Kidney (tissue), 13 donors: ENCODE measurements at regions not wholly inside any gene's neighbourhood (a gene's known extent, or its start where the extent isn't known, plus 50 kb on each side); places are given as distances from the start of the nearest gene placed in this dataset.

Source experiments
- DNase-seq, 5 donors: peaks; one replicate each; pipeline ENCODE4 v3.0.0-alpha.2; 2013 to 2020
- FAIRE-seq: peaks from 2 replicates; lab custom pipeline; 2012; peaks lifted over from hg19 to GRCh38; lab: Jason Lieb, UNC
- H3K27ac ChIP-seq, 2 donors: one replicate each; pipeline ENCODE4 v1.7.0; 2013; ENCODE audit warnings: low read depth in 2 of 2, low read length in 2 of 2, inconsistent platforms in 1 of 2
- H3K27me3 ChIP-seq: one replicate; pipeline ENCODE4 v1.7.1; 2013; ENCODE audit warnings: low read length, inconsistent platforms; ENCODE audit not compliant: control insufficient read depth, insufficient read depth
- H3K36me3 ChIP-seq, 3 donors: one replicate each; pipeline versions ENCODE4 v1.7.0 to v1.7.1; 2013; ENCODE audit warnings: low read length in 3 of 3, control low read depth in 1 of 3, inconsistent platforms in 1 of 3; ENCODE audit not compliant: insufficient read depth in 3 of 3, control insufficient read depth in 2 of 3
- H3K4me1 ChIP-seq, 3 donors: one replicate each; pipeline versions ENCODE4 v1.7.0 to v1.7.1; 2013; ENCODE audit warnings: low read length in 3 of 3, inconsistent platforms in 1 of 3, low read depth in 1 of 3; ENCODE audit not compliant: control insufficient read depth in 2 of 3, insufficient read depth in 2 of 3
- H3K4me3 ChIP-seq, 3 donors: one replicate each; pipeline versions ENCODE4 v1.7.0 to v1.8.1; 2013; ENCODE audit warnings: low read length in 3 of 3, control low read depth in 1 of 3, inconsistent platforms in 1 of 3
- H3K9ac ChIP-seq, 3 donors: one replicate each; pipeline versions ENCODE4 v1.7.0 to v1.7.1; 2013; ENCODE audit warnings: low read length in 3 of 3, control low read depth in 1 of 3, inconsistent platforms in 1 of 3
- H3K9me3 ChIP-seq, 3 donors: one replicate each; pipeline versions ENCODE4 v1.7.0 to v1.7.1; 2013; ENCODE audit warnings: low read length in 3 of 3, control low read depth in 1 of 3, inconsistent platforms in 1 of 3; ENCODE audit not compliant: control insufficient read depth in 2 of 3, insufficient read depth in 1 of 3
- CTCF ChIP-seq: IDR thresholded peaks from 3 replicates; pipeline ENCODE4 v1.5.1; 2012; ENCODE audit warnings: mild to moderate bottlenecking, moderate library complexity, borderline replicate concordance; ENCODE audit not compliant: insufficient read depth; ENCODE audit errors: extremely low read depth
- intact Hi-C: fragments of 100-400 bp; cut with DNase I; formaldehyde crosslinking; loops from one replicate; pipeline ENCODE4 v1.11.1; 2022
- donor health status: control.
- donor health status: control.
- donor health status: control.
- donor health status: control.
- donor health status: control.
- donor health status: DM: yes; HTN: yes; CAD: no.
- donor health status: Normal renal cell carcinoma (clear cell type).

DNA sequence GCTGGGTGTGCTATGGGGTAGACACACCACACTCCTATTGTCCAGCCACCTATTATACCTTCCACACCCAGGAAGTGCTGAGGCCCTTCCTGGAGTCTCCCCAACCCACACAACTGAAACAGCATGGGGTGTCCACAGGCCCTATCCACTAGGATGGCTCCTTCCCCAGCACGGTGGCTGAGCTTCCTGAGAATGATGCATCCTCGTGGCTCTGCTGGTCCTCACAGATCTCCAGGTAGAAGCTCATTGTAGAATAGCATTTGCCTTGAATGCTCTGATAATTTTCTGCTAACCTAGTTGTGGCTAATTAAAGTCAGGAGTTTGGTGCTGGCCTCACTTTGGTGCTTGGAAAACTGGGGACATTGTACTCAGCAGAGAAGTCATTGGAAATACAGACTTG is 182.6 kb downstream of the ANKRD30B start:
- no peaks in the 10 kb centered on the region for H3K4me1 ChIP-seq
- H3K4me3 ChIP-seq = no peak overlapping the region
- no peaks in the 10 kb centered on the region for H3K36me3 ChIP-seq
- intact Hi-C loops = no loop called here
- FAIRE-seq = no peak
- H3K9me3 ChIP-seq = no peaks in the 10 kb centered on the region
- no peak for TF ChIP-seq CTCF
- DNase-seq = no peak
- no peak overlapping the region for H3K9ac ChIP-seq
- no peak overlapping the region for H3K27ac ChIP-seq
- no peaks in the 10 kb centered on the region for H3K27me3 ChIP-seq

GRCh38 chr18:14933049-14933851 is 185.3 kb downstream of the ANKRD30B start:
- intact Hi-C loops = no loop called here
- Histone ChIP-seq H3K27me3 (no peaks in the 10 kb centered on the region), H3K9ac (no peak overlapping the region), H3K27ac (no peak overlapping the region), H3K4me3 (no peak overlapping the region), H3K4me1 (no peaks in the 10 kb centered on the region), H3K36me3 (no peaks in the 10 kb centered on the region), H3K9me3 (no peaks in the 10 kb centered on the region)
- DNase-seq (no peak), FAIRE-seq (no peak)
- no peak for TF ChIP-seq CTCF

- intact Hi-C loops = no loop called here
- no peaks in the 10 kb centered on the region for H3K36me3 ChIP-seq
- H3K27me3 ChIP-seq = no peaks in the 10 kb centered on the region
- H3K27ac ChIP-seq = no peak overlapping the region
- no peaks in the 10 kb centered on the region for H3K9me3 ChIP-seq
- TF ChIP-seq CTCF = no peak
- DNase-seq = no peak
- no peak overlapping the region for H3K4me3 ChIP-seq
- no peak overlapping the region for H3K9ac ChIP-seq
- H3K4me1 ChIP-seq = no peaks in the 10 kb centered on the region
- FAIRE-seq = no peak
Measured at GRCh38 chr18:14933964-14934363, 186.0 kb downstream of the ANKRD30B start.
